ENCODE measurements at regions not wholly inside any gene's neighbourhood (a gene's known extent, or its start where the extent isn't known, plus 50 kb on each side); places are given as distances from the start of the nearest gene placed in this dataset.

DNA sequence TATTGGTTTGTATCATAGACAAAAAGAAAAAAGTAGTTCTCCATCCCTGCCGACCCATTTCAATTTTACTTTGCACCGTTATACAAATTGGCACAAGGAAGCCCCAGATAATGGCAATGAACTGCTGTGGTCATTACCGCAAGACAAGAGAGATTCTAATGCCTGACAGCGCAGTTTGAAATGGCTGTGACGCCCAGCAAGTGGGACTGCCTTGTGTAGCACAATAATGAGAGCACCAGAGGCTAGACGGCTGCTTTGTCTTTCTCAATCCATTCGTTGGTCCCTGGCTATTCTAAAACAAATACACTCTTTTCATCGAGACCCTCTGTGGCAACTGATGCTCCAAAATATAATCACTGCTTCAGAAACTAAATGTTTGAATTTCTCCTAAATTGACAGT, 192.4 kb upstream of the NEIL3 start:
- no peak for DNase-seq

- DNase-seq, result no peak
These were observed 191.1 kb upstream of the NEIL3 start for GRCh38 chr4:177118596-177118995.

DNA sequence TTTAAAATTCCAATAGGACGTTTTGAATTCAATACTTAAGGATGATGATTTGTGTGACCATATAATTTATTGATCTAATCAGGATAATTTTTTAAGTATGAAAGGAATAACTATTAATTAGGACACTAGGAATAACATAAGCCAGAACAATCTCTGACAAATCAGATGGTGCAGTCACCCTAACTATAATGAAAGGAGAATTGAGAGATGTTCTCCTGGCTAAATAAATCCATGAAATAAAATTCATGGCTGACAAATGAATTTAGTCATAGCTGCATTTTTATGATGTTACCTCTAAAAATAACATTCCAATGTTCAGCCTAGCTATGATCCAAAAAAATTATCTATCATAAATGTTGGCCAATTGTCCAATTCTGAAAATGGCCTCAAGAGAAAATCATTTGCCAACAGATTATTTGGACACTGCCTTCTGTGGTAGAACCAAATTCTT, 190.6 kb upstream of the NEIL3 start:
- DNase-seq, result no peak

GRCh38 chr4:177119691-177120090, 190.0 kb upstream of the NEIL3 start:
- no peak for DNase-seq

GRCh38 chr4:177123811-177124210, 185.9 kb upstream of the NEIL3 start:
- DNase-seq, result no peak

GRCh38 chr4:177124349-177125064, 185.2 kb upstream of the NEIL3 start:
- DNase-seq, result no peak

GRCh38 chr4:177125656-177126055, 184.0 kb upstream of the NEIL3 start:
- no peak for DNase-seq

GRCh38 chr4:177127658-177128057, 182.0 kb upstream of the NEIL3 start:
- DNase-seq, result no peak

GRCh38 chr4:177128306-177128705, 181.4 kb upstream of the NEIL3 start:
- no peak for DNase-seq

DNA sequence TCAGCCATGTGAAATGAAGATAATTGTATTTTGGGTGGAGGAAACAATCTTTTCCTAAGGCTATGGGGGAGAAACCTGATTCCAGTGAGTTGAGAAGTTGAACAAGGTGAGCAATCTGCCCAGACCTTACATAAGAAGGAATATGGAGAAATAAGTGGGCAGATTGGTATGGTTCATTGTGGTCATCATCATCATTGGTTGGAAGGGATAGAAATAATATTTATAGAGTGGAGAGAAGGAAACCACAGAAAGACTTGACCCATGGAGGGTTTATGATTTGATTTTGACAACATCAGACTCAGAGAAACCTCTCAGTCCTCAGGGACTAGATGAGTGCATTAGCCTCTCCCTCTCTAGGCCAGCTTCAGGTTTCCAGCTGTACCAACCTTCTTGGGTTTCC, 177.9 kb upstream of the NEIL3 start:
- no peak for DNase-seq

GRCh38 chr4:177147668-177148067, 162.0 kb upstream of the NEIL3 start:
- DNase-seq, result no peak

DNA sequence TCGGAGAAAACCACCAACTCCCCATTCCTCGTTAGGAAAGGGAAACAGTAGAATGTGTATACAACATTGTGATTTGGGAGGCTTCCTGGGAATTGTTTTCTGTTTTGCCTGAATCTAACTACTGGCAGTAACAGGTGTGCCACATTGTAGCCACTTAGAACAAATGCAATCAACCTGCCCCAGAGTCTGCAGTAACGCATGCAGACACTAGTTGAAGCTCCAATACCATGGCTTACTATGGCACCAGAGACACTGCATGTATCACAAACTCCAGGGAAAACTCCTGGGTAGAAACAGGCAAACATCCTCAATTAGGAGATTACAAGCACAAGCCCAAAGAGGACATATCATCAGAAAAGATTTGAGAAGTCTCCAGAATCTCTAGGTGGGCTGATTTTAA, 154.2 kb upstream of the NEIL3 start:
- DNase-seq, result no peak

- DNase-seq, result no peak
These were observed 150.1 kb upstream of the NEIL3 start for GRCh38 chr4:177159600-177159999.

GRCh38 chr4:177161781-177162180, 147.9 kb upstream of the NEIL3 start:
- DNase-seq, result no peak

DNA sequence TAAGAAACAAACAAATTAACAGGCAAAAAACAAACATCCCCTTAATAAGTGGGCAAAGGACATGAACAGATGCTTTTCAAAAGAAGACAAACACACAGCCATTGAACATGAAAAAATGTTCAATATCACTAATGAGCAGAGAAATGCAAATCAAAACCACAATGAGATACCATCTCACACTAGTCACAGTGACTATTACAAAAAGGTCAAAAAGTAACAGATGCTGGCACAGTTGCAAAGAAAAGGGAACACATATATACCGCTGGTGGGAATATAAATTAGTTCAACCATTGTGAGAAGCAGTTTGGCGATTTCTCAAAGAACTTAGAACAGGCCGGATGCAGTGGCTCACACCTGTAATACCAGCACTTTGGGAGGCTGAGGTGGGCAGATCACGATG, 146.1 kb upstream of the NEIL3 start:
- DNase-seq, result no peak

DNA sequence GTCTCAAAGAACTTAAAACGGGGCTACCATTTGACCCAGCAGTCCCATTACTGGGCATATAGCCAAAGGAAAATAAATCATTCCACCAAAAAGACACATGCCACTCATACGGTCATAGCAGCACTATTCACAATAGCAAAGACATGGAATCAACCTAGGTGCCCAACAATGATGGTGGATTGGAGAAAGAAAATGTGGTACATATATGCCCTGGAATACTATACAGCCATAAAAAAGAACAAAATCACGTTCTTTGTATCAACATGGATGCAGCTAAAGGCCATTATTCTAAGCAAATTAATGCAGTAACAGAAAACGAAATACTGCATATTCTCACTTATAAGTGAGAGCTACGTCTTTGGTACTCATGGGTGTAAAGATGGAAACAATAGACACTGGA, 138.1 kb upstream of the NEIL3 start:
- no peak for DNase-seq

- DNase-seq, result no peak
These were observed 134.2 kb upstream of the NEIL3 start for GRCh38 chr4:177175473-177175872.

DNA sequence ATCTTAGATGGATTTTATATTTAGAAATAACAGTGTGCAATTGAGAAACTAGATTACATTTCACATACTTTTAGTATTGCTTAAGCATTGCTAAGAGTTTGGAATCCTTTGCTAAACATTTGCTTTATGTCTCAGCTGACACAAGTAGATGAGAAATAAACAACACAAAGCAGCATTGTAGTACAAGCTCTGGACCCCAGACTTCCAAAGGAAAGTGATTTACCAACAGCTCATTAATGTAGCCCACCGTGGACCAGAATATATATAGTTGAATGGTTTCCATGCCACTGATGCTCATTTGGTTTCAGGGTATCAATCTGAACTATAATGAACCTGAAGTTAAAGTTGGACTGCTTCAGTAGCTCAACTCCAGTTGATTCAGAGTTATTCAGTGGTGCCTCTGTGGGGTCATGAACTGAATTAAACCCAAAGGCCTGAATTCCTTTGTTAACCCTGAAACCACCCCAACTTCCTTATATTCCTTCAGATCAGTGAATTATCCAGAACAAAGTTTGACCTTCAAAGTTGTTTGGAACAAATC, 132.1 kb upstream of the NEIL3 start:
- no peak for DNase-seq

- DNase-seq, result no peak
These were observed 131.4 kb upstream of the NEIL3 start for GRCh38 chr4:177178246-177178645.

GRCh38 chr4:177182166-177182565, 127.5 kb upstream of the NEIL3 start:
- DNase-seq, result no peak

GRCh38 chr4:177182728-177183127, 126.9 kb upstream of the NEIL3 start:
- no peak for DNase-seq

DNA sequence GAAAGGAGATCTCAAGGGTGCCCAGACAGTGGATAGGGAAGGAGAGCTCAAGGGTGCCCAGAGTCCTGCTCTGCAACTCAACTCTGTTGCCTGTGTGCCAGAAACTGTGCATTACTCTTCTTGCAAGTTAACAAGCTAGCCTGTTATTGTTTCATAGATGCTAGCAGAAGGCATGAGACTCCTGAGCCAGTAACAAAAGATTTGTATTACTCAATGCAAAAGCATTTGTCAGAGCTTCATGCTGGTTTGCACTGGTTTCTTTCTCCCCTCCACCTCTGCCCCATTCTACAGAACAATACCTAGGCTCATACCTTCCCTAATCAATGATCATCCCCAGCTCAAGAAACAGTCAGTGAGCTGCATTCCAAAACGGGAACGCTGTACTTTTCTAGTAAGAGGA, 124.5 kb upstream of the NEIL3 start:
- no peak for DNase-seq

DNA sequence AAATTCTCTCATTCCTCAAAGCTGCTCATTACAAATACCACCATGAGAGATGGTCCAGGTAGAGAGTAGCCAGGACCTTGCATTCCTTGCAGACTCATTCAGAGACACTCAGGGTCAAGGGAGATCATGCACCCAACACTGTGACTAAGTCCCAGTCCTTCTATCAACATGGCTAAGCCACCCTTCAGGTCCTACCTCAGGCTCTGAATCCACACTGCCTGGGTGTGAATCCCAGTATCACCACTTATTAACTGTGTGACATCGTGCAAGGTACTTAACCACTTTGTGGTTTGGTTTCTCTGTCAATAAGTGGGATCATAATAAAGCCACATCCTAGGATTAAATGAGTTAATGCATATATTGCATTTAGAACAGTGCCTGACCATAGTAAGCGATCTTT, 124.1 kb upstream of the NEIL3 start:
- DNase-seq, result no peak

DNA sequence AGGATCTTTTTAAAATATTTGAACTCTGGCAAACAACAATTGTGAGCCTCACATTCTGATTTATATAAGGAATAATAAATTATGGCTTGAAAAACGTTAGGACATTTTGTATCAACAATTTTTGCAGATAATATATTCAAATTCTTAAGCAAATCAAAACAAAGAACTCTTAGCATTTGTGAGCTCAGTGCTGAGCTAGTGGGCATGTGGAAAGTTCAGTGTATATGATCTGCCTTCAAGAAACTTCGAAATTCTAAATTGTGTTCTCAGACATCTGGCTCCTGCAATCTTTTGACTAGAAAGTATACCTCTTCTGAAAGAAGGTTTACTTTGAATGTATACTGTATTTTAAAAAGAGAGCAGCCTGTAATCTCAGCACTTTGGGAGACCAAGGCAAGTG, 122.3 kb upstream of the NEIL3 start:
- no peak for DNase-seq

DNA sequence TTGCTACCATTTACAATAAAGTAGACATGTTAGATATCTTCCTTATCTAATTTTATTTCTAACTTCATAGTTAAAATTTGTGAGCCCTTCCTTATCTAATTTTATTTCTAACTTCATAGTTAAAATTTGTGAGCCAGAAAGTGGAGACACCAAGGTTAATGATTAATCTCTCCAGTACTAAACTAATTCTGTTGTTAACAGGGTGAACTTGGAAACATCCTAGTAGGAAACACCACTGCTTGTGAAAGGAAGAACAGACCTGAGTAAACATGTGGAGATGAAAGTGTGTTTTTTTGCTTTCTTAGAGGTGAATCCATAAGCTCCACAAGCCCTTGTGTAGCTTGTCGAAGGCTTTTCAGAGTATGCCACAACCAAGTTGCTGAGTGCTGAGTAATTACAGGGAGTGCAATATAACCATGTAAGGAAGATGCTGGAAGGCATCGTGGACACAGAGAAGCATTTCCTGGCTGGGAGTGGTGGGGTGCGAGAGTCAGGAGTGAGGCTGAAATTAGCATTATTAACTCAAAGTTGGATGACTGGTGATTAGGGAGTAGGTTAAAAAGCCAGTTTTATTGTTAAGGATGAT, 118.6 kb upstream of the NEIL3 start:
- no peak for DNase-seq

Measured in NCI-H2171 treated with DMSO at 0.1 percent for 48 hours (cell line).